HL-60 (cell line): ENCODE measurements at regions not wholly inside any gene's neighbourhood (a gene's known extent, or its start where the extent isn't known, plus 50 kb on each side); places are given as distances from the start of the nearest gene placed in this dataset.

ENCODE experiments used
- CTCF ChIP-seq: IDR thresholded peaks from one replicate; pipeline ENCODE4 v1.5.1; 2011; ENCODE audit warnings: low read length, control low read depth, inconsistent platforms; ENCODE audit not compliant: insufficient read depth
- GABPA ChIP-seq: IDR thresholded peaks from 2 replicates; pipeline ENCODE4 v1.6.1; 2012; ENCODE audit warnings: low read depth
- POLR2AphosphoS5 ChIP-seq: IDR thresholded peaks from 2 replicates; pipeline ENCODE4 v1.6.1; 2012; ENCODE audit warnings: low read depth
- REST ChIP-seq: IDR thresholded peaks from 2 replicates; pipeline ENCODE4 v1.6.1; 2012; ENCODE audit warnings: low read depth; ENCODE audit not compliant: insufficient replicate concordance
- SPI1 ChIP-seq: IDR thresholded peaks from 2 replicates; pipeline ENCODE4 v1.6.1; 2012; ENCODE audit warnings: low read depth, mild to moderate bottlenecking, borderline replicate concordance

DNA sequence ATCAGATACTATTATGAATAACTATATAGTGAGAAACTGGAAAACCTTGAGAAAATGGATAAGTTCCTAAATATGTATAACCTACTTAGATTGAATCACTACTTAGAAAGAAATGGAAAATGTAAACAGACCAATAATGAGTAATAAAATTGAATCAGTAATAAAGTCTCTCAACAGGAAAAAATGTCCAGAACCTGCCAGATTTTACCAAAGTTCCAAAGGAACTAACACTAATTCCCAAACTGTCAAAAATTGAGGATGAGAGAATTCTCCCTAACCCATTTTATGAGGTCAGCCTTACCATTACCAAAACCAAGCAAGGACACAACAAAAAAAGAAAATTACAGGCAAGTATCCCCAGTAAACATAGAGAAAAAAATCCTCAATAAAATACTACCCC is 272.0 kb downstream of the RPAP3 start:
- TF ChIP-seq CTCF (no peak), GABPA (no peak), REST (no peak), POLR2AphosphoS5 (no peak), SPI1 (no peak)
